IPS-NIHi7 (cell line): ENCODE measurements at regions not wholly inside any gene's neighbourhood (a gene's known extent, or its start where the extent isn't known, plus 50 kb on each side); places are given as distances from the start of the nearest gene placed in this dataset.
"Not testable (repeated sequence)": the region's sequence is repeated elsewhere in the genome, so short reads cannot be mapped to it uniquely, and the experiment has no call there.

Experiments used
- DNase-seq: peaks from one replicate; pipeline ENCODE4 v3.0.0; 2012; ENCODE audit warnings: mixed read lengths; ENCODE audit errors: extremely low spot score

DNA sequence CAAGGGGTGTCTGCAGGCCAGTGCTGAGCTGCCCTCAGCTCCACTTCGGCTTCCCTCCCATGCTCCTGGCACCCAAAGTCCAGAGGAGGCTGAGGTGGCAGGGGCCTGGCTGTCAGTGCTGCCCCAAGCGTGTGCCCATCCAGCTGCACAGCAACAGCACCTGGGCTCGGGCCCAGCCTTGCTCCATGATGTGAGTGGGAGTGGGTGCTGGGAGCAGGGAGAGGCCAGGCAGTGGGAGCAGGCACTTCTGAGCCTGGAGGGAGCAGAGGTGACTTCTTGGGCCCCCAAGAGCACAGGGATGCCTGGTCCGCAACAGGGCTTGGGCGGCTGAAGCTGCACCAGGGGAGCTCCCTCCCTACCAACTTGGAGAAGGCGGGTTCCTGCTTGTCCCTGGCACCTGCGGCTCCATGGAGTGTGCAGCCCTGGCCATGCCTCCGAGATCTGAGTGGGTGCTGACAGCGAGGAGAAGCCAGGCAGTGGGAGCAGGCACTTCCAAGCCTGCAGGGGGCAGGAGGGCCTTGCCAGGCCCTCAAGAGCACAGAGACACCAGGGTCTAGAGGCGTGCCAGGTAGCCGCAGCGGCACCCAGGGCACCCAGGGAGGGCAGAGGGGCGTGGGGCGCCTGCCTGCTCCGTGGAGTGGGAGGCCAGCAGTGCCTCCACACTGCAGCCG lies 366.7 kb upstream of the SGO1 start:
- no peak for DNase-seq

DNA sequence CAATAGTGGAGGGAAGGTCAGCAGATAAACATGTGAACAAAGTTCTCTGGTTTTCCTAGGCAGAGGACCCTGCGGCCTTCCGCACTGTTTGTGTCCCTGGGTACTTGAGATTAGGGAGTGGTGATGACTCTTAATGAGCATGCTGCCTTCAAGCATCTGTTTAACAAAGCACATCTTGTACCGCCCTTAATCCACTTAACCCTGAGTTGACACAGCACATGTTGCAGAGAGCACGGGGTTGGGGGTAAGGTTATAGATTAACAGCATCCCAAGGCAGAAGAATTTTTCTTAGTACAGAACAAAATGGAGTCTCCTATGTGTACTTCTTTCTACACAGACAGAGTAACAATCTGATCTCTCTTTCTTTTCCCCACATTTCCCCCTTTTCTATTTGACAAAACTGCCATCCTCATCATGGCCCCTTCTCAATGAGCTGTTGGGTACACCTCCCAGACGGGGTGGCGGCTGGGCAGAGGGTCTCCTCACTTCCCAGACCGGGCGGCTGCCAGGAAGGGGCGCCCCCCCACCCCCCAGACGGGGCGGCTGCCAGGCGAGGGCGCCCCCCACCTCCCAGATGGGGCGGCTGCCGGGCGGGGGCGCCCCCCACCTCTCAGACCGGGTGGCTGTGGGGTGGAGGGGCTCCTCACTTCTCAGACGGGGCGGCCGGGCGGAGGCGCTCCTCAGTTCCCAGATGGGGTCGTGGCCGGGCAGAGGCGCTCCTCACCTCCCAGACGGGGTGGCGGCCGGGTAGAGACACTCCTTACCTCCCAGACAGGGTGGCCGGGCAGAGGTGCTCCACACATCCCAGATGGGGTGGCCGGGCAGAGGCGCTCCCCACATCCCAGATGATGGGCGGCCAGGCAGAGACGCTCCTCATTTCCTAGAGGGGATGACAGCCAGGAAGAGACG lies 361.6 kb upstream of the SGO1 start:
- not testable (repeated sequence) for DNase-seq

DNA sequence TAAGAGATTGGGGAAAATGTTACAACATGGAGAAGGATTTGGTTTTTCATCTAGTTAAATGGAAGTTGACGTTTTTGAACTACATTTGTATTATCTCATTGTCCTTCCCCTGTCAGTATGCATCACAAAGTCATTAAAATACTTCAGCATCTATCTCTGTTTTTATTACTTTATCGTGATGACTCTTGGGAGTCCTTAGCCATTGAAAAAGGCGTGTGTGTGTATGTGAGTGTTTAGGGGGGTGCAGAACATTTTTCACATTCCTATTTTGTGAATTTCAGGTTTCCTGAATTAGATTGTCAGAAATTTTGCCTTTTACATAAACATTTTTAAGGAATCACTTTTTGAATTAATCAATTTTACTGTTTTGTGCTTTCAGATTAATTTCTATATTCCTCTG lies 360.6 kb upstream of the SGO1 start:
- no peak for DNase-seq

DNA sequence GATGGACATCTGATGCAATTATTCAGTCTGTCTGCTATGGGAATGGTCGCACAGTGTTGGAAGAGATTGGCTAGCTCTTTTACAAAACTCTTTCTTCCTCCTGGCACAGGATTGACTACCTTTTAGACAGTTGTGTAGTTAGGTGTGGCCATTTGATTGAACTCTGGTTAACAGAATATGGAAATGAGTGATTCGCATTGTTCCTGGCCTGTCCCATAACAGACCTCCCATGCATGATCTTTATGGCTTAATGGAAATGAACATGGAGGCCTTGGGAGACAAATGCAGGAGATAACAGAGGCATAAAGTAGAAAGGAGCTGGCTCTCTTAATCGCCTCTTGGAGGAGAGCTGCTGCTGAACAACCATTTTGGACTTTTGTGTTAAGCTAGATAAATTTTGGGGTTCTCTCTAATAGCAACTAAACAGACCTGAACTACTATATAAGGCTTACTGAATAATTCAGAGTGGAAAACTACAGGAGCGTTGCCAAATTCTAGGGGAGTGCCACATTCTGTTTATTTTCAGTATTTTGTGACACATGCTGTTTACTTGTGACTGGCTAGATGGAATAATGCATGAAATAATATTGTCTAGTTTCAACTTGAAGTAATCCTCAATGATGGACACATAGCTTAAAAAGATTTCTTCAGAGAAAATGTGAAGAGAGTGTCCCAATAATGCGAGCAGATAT lies 357.7 kb upstream of the SGO1 start:
- DNase-seq, result no peak

DNA sequence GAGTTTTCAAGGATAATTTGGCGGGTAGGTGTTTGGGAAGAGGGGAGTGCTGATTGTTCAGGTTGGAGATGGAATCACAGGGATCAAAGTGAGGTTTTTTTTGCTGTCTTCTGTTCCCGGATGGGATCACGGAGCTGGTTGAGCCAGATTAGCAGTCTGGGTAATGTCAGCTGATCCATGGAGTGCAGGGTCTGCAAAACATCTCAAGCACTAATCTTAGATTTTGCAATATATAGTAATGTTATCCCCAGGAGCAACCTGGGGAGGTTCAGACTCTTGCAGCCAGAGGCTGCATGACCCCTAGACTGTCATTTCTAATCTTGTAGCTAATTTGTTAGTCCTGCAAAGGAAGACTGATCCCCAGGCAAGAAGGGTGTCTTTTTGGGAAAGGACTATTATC lies 354.1 kb upstream of the SGO1 start:
- DNase-seq, result no peak

DNA sequence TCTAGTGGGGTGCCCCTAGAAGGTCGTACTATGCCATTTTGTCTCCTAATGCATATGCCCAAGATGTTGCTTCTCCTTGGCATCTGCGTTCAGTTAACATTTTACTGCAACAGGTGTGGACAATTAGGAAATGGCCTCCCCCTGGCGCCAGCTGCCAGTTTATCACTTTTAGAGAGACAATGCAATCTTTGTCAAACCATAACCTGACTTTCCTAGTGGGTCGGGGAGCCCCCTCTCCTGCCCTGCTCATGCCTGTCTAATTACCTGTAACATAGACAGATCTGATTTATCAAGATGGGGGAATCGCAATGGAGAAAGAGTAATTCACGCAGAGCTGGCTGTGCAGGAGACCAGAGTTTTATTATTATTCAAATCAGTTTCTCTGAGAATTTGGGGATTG lies 353.7 kb upstream of the SGO1 start:
- DNase-seq, result no peak

DNA sequence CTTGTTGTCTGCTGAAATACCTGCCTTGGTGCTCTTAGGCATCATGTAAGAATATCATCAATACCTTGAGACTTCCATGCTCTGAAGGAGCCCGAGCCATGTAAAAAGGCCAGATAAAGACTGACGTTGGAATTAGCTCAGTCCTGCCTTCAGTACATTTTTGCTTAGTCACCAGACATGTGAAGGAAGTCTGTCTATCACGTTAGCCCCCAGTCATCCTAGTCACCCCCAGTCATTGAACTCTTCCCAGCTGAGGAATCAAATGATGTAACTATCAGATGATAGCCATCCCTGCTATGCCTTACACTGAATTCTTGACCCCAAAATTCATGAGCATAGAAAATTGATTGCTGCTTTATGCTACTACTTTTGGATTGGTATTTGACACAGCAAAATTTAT lies 351.2 kb upstream of the SGO1 start:
- no peak for DNase-seq

DNA sequence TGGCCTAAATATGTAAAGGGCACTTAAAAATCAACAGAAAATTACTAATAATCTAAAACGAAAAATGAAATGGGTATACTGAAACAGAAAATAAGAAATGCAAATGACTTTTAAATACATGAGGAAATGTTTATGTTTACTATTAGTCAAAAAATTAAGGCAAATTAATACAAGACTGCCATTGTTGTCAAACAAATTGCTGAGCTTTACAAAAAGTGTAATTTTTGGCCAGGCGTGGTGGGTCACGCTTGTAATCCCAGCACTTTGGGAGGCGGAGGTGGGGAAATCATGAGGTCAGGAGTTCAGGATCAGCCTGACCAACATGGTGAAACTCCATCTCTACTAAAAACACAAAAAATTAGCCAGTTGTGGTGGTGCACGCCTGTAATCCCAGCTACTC lies 343.9 kb upstream of the SGO1 start:
- DNase-seq, result no peak

DNA sequence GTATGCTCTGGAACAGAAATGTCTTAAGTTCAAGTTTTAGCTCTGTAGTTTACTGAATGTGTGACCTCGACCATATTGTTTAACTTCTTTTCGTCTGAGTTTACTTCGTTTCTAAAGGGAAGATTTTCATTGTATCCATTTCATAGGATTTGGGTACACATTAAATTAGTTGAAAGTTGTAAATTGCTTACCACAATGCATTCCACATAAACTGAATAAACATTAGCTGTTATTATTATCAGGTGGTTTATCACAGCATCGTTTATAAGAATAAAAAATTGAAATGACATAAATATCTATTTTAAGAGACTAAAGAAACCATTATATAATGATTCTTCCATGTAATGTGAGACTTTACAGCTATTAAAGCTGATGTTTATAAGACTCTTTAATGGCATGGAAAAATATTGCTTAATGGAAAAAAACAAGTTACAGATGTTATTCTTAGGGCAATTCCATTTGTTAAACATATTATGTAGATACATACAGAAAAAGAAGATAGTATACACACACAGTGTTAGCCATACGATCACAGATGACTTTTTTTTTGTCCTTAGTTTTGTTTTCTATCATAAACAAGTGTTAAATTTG lies 342.3 kb upstream of the SGO1 start:
- no peak for DNase-seq

DNA sequence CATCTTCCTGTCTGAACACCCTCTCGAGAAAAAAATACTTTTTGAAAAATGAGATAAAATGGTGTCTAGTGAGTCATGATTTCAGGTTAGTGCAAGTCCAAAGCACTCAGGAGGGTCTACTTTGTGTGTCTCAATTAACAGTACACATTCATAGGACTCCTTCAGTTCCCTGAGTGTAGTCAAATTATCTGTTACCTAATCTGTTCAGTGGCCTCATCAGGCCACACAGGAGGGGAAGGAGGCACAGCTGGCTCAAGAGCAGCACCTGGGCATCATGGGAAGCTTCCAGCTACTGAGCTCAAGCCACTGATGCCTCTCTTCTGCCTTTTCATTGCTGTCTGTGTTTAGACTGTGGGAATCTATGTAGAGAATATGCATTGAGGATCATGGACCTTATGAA lies 341.4 kb upstream of the SGO1 start:
- DNase-seq, result no peak

DNA sequence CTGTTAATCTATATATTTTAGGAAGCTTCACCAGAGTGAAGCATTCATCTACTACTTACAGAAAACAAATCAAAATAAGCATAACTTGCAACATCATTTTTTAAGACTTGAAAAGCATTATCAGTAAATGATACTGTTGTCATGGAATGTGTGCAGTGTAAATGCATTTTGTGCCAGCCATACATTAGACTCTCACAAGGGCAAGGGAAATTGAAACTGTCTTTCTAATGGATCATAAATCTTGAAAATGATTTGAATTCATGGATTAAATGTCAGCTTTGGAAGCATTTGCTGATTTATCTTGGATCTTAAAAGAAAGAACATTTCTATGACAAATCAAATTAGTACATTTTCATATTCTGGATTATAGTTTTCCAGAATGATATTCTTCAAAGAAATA lies 338.3 kb upstream of the SGO1 start:
- DNase-seq, result no peak

DNA sequence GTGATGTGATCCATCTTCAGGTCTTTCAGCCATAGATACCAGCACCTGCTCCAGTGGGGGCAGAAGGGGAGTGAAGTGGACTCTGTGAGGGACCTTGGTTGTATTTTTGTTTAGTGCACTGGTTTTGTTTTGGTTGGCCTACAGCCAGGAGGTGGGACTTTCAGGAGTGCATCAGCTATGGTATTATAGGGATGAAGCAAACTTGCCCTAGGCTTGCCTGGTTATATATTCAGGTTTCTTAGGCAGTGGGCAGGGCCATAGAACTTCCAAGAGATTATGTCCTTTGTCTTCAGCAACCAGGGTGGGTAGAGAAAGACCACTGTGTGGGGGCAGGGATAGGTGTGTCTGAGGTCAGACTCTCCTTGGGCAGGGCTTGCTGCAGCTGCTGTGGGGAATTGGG lies 337.3 kb upstream of the SGO1 start:
- DNase-seq, result no peak

DNA sequence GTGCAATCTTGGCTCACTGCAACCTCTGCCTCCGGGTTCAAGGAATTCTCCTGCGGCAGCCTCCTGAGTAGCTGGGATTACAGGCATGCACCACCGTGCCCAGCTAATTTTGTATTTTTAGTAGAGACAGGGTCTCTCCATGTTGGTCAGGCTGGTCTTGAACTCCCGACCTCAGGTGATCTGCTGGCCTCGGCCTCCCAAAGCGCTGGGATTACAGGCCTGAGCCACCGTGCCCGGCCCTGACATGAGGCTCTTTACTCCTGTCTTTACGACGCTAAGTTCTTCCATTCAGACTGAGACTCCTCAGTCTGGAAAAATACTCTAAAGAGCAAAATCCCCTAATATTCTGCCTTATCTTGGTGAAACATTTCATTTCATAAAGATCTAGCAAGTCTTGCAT lies 331.3 kb upstream of the SGO1 start:
- DNase-seq, result not testable (repeated sequence)

DNA sequence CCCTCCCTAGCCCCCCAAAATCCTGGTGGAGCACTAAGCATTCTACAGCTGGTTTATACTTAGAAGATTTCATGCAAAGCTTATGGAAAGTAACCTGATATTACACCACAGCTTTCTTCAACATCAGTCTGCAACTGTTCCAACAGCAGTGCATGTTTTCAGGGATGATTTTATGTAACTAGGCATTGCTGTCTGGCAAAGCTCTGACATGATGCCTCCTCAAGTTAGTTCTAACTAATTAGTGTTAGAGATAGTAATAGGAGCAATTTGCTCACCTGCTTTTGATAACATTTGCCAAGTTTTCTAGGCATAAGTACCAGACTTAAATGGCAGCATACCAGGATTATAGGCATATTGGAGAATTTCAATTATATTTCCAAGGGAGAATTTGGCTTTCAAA lies 330.3 kb upstream of the SGO1 start:
- DNase-seq, result no peak

DNA sequence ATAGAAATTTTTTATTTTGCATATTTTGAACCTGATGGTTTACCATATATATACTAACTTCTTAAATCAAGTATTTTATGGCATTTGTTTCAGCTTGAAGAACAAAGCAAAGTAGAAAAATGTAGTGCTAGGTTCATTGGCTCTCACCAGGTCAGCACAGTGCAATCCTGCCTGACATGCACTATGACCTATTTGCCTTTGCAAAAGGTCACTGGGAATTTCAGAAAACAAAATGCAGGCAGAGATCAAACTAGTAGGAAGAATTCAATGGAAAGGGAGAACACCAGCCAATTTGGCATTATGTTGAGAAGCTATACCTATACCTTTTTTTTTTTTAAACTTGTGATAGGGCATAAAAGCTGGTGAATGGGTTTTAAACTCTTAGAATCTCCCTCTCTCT lies 329.8 kb upstream of the SGO1 start:
- no peak for DNase-seq

DNA sequence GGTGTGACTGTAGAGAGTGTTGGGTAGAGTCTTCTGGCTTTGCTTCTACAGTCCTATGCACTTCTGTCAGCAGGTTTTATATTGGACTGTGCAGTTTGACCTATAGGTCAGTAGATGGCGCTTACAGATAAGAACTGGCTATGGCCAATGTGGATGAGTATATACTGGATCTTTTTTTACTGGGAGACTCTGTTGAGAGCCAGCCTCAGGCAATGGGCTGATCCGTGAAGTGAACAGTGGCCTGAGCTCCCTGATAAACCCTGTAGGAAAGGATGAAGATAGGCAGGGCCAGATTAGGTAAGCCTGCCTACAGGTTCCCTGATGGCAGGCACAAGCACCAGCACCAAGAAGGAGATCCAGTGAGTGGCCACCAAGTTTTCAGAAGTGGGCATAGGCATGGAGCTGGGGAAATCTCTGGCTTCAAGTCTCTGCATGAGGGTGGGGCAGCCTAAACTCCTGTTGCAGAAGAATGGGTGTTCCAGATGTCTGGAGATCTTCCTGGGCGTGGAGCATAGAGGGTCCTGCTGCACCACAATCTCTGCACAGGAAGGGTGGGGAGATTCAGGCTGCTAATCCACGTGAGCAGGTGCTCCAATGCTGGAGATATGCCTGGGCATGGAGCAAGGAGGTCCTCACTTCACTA lies 326.0 kb upstream of the SGO1 start:
- DNase-seq, result peak; percentile 70

DNA sequence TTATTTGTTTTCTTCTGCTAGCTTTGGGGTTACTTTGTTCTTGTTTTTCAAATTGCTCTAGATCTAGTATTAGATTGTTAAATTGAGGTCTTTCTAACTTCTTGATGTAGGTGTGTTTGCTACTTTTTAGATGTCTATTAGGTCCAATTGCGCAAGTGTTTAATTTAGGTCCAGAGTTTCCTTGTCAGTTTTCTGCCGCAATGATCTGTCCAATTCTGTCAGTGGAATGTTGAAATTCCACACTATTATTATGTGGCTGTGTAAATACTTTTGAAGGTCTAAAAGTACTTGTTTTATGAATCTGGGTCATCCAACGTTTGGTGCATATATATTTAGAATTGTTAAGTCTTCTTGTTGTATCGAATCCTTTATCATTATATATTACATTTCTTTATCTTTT lies 324.4 kb upstream of the SGO1 start:
- no peak for DNase-seq

DNA sequence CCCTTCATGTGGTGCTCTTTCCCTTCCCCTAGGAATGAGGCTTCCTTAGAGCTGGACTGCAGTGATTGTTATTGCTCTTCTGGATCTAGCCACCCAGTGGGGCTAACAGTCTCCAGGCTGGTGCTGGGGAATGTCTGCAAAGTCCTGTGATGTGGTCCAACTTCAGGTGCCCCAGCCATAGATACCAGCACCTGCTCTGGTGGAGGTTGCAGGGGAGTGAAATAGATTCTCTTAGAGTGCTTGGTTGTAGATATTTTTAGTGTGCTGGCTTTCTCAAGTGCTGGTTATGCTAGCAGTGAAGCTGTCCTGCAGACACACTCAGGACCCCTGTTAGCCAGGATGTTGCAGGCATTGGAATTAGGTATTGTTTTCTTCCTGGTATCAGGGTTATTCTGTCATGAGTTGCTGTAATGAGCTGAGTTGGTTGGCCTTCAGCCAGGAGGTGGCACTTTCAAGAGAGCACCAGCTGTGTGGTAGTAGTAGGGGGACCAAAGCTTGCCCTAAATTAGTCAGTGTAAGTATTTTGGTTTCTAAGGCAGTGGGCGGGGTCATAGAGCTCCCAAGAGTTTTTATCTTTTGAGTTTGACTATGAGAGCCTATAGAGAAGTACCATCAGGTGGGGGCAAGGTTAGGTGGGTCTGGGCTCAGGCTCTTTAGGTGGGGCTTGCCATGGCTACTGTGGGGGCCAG lies 317.5 kb upstream of the SGO1 start:
- DNase-seq, result no peak

DNA sequence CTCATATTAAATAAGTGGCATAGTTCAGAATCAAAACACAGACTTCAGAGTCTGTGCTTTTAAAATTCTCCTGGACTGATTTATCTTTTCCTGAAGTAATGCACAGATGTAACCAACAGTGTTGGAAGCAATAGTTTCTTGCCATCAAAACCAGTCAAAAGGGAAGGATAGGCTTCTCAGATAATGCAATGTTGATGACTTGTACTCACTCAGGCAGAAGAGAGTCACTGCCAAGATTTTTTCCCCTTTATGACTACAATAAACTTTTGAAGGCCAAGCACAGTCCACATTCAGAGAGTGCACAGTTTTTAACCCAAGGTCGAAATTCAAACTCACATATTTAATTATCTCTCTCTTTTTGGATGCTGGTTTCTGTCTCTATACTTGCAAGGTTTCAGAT lies 305.0 kb upstream of the SGO1 start:
- DNase-seq, result no peak

DNA sequence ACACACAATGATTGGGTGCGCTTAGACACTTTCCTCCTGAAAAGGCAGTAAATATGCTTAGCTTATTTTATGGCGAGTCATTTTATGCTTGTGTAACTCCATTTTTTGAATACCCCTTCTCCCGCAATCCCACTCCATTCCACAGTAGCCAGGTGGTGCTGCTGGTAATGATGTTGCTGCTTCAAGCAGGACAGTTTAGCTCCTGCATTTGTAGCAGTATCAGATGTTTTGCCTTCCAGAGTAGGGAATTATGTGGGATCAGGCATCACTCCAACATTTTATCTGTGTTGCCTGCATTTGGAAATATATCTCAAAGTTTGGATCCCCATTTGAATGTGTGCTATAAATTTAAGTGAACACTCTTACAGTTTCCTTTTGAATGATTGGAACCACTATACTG lies 302.1 kb upstream of the SGO1 start:
- no peak for DNase-seq

DNA sequence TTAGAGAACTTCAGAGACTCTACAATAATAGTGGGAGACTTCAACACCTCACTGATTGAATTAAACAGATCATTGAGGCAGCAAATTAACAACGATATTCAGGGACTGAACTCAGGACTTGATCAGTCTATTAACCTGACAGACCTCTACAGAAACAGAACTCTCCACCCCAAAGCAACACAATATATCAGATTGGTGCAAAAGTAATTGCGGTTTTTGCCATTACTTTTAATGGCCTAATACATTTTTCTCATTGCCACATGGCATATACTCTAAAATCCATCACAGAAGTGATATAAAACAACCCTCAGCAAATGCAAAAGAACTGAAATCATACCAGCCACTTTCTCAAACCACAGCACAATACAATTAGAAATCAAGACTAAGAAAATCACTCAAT lies 298.1 kb upstream of the SGO1 start:
- no peak for DNase-seq
